ENCODE measurements at regions not wholly inside any gene's neighbourhood (a gene's known extent, or its start where the extent isn't known, plus 50 kb on each side); places are given as distances from the start of the nearest gene placed in this dataset.

DNA sequence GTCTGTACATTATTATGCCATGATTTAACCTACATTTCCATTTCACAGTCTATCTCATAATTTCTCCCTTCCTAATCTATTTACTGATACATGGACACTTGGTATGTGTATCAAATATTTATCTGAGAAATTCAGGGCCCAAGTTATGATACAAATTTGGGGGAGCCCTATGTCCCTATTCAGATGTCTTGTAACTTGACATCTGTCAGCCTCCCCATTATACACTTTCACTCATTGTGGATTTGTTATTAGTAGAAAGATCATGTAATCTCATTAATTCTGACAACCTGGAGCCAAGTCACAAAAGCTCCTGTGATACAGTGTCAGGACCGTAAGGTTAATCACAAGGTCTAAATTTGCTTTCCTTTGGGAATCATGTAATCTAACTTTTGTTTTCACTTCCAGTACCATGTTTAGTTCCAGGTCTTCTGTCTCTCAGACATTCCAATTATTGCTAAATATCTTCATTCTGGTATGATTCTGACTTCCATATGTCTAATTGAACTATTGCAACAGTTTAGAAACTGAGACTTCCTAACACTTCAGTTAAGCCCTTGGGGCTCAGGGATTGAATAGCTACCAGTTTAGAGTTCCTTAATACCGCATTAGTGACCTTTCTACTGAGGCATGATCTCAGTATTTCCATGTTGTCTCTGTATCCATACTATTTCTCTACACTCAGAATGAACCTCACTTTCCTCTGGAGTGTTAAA is 182.9 kb upstream of the NUDT12 start:
- TF ChIP-seq, protein P1, sequence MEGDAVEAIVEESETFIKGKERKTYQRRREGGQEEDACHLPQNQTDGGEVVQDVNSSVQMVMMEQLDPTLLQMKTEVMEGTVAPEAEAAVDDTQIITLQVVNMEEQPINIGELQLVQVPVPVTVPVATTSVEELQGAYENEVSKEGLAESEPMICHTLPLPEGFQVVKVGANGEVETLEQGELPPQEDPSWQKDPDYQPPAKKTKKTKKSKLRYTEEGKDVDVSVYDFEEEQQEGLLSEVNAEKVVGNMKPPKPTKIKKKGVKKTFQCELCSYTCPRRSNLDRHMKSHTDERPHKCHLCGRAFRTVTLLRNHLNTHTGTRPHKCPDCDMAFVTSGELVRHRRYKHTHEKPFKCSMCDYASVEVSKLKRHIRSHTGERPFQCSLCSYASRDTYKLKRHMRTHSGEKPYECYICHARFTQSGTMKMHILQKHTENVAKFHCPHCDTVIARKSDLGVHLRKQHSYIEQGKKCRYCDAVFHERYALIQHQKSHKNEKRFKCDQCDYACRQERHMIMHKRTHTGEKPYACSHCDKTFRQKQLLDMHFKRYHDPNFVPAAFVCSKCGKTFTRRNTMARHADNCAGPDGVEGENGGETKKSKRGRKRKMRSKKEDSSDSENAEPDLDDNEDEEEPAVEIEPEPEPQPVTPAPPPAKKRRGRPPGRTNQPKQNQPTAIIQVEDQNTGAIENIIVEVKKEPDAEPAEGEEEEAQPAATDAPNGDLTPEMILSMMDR (IDR thresholded peaks at IDR 0.05; ENCODE audit: poor library complexity) = no peak
- TF ChIP-seq EZH2 (IDR thresholded peaks at IDR 0.05; ENCODE audit: borderline replicate concordance) = no peak
- TF ChIP-seq EZH2phosphoT487 (IDR thresholded peaks at IDR 0.05; ENCODE audit: low read depth, severe bottlenecking, unreplicated experiment) = no peak
